HG03432 (cell line): ENCODE measurements at regions not wholly inside any gene's neighbourhood (a gene's known extent, or its start where the extent isn't known, plus 50 kb on each side); places are given as distances from the start of the nearest gene placed in this dataset.
"Not testable (repeated sequence)": the region's sequence is repeated elsewhere in the genome, so short reads cannot be mapped to it uniquely, and the experiment has no call there.

Experiments
- ATAC-seq: cut with Tn5 transposase; IDR thresholded peaks from one replicate; pipeline ENCODE4 v1.9.1; 2021; ENCODE audit warnings: mild to moderate bottlenecking, moderate library complexity; ENCODE audit not compliant: unreplicated experiment

GRCh38 chr11:93902921-93903320, 52.5 kb upstream of the VSTM5 start:
- no peak for ATAC-seq

GRCh38 chr11:93903989-93904388, 53.6 kb upstream of the VSTM5 start:
- ATAC-seq = no peak

- ATAC-seq = no peak
Observed at GRCh38 chr11:93904716-93905115, 54.3 kb upstream of the VSTM5 start.

- no peak for ATAC-seq
Observed at GRCh38 chr11:93905384-93905783, 55.0 kb upstream of the VSTM5 start.

- ATAC-seq = no peak
Observed at GRCh38 chr11:93906486-93906885, 56.1 kb upstream of the VSTM5 start.

GRCh38 chr11:93907901-93908300, 57.5 kb upstream of the VSTM5 start:
- ATAC-seq = no peak

GRCh38 chr11:93908689-93909088, 58.3 kb upstream of the VSTM5 start:
- no peak for ATAC-seq

- no peak for ATAC-seq
Observed at GRCh38 chr11:93917673-93918072, 67.3 kb upstream of the VSTM5 start.

- peak; percentile 86 for ATAC-seq
Observed at GRCh38 chr11:93921695-93922468, 71.5 kb upstream of the VSTM5 start.

- no peak for ATAC-seq
Observed at GRCh38 chr11:93922830-93923229, 72.4 kb upstream of the VSTM5 start.

GRCh38 chr11:93926099-93926498, 75.7 kb upstream of the VSTM5 start:
- not testable (repeated sequence) for ATAC-seq

- no peak for ATAC-seq
Observed at GRCh38 chr11:93929407-93929806, 79.0 kb upstream of the VSTM5 start.

- no peak for ATAC-seq
Observed at GRCh38 chr11:93933230-93933629, 82.8 kb upstream of the VSTM5 start.

GRCh38 chr11:93935826-93936225, 85.3 kb upstream of the HEPHL1 start:
- ATAC-seq = no peak

GRCh38 chr11:93936460-93936859, 84.7 kb upstream of the HEPHL1 start:
- no peak for ATAC-seq

GRCh38 chr11:93939084-93939760, 81.9 kb upstream of the HEPHL1 start:
- ATAC-seq = no peak

GRCh38 chr11:93940395-93940794, 80.8 kb upstream of the HEPHL1 start:
- no peak for ATAC-seq

- ATAC-seq = no peak
Observed at GRCh38 chr11:93942176-93942575, 79.0 kb upstream of the HEPHL1 start.

GRCh38 chr11:93945596-93945995, 75.6 kb upstream of the HEPHL1 start:
- no peak for ATAC-seq

- no peak for ATAC-seq
Observed at GRCh38 chr11:93952082-93952780, 68.9 kb upstream of the HEPHL1 start.

GRCh38 chr11:93957397-93957952, 63.7 kb upstream of the HEPHL1 start:
- ATAC-seq = no peak

- ATAC-seq = no peak
Observed at GRCh38 chr11:93958991-93959390, 62.2 kb upstream of the HEPHL1 start.
